Activated naive CD4-positive, alpha-beta T cell treated with Interleukin-2 at 50 U/mL for 16 hours (primary cell): ENCODE measurements at regions not wholly inside any gene's neighbourhood (a gene's known extent, or its start where the extent isn't known, plus 50 kb on each side); places are given as distances from the start of the nearest gene placed in this dataset.
A peak's percentile ranks its signal among the peaks of the same experiment; 100 is the strongest.
"Not testable (repeated sequence)": the region's sequence is repeated elsewhere in the genome, so short reads cannot be mapped to it uniquely, and the experiment has no call there.

ENCODE experiments used
- DNase-seq: peaks from one replicate; pipeline ENCODE4 v3.0.0-alpha.2; 2020

GRCh38 chr3:101950985-101951733, 101.8 kb downstream of the NFKBIZ start:
- no peak for DNase-seq

GRCh38 chr3:101954361-101954760, 105.0 kb downstream of the NFKBIZ start:
- DNase-seq: no peak

- DNase-seq: no peak
Observed at GRCh38 chr3:101954936-101955335, 105.6 kb downstream of the NFKBIZ start.

DNA sequence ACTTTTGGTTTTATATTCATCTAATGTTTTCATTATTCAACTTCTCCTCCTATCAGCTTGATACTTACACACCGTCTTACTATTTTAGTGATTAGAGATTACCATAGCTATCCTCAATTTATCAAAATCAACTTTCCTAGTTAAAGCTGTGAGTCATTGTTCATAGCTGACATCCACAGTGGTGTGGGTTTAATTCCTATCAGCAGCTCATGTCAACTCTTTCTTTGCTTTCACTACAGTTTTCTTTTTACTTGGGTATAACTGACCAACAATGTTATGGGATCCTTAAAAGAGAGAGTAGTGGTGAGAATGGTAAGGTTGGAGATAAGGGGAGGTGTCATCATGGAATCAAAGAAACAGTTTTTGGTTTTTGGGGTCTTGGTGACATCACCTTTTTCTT, 112.7 kb downstream of the NFKBIZ start:
- no peak for DNase-seq

GRCh38 chr3:101963902-101964362, 114.6 kb downstream of the NFKBIZ start:
- DNase-seq: peak; percentile 27

- no peak for DNase-seq
Observed at GRCh38 chr3:101964861-101965260, 115.5 kb downstream of the NFKBIZ start.

DNA sequence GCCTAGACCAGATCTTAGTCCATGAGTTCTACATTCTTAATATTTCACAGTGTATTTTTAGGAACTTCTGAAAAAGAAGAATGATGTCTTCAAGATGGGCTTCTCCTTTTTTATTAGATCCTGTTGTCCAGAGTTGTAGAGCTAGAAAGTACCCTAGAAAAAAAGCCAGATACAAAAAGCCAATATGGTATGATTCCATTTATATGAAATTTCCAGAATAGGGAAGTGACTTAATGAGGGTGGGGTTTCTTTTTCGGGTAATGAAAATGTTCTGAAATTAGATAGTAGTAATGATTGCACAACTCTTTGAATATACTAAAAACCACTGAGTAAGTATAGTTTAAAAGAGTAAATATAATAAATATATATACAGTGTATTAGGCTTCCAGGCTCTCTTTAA, 116.9 kb downstream of the NFKBIZ start:
- DNase-seq: no peak

DNA sequence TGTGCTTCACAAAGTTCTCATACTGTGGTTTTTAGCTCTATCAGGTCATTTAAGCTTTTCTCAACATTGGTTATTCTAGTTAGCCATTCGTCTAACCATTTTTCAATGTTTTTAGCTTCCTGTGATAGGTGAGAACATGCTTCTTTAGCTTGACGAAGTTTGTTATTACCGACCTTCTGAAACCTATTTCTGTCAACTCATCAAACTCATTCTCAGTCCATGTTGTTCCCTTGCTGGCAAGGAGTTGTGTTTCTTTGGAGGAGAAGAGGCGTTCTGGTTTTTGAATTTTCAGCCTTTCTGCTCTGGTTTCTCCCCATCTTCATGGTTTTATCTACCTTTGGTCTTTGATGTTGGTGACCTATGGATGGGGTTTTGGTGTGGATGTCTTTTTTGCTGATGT, 120.9 kb downstream of the NFKBIZ start:
- no peak for DNase-seq

DNA sequence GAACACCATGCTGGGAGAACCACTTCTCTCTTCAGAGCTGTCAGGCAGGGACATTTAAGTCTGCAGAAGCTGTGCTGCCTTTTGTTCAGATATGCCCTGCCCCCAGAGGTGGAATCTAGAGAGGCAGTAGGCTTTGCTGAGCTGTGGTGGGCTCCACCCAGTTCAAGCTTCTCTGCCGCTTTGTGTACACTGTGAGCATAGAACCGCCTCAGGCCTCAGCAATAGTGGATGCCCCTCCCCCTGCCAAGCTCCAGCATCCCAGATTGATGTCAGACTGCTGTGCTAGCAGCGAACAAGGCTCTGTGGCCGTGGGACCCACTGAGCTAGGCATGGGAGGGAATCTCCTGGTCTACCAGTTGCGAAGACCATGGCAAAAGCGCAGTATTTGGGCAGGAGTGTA, 121.6 kb downstream of the NFKBIZ start:
- no peak for DNase-seq

GRCh38 chr3:101972430-101973162, 123.3 kb downstream of the NFKBIZ start:
- no peak for DNase-seq

DNA sequence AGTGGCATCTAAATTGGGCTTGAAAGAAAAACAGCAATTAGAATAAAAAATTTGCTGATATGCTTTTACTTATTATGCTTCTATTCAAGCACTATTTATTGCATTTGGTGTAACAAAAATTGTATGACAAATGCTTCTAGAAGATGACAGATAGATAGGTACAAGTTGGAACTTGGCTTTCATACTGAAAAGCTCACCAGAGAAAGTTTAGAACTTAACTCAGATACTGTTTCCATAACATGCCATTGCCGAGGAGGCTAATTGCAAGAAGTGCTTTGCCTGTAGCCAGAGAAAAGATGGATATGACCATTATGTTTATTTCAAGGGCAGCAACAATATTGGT, 123.8 kb downstream of the NFKBIZ start:
- no peak for DNase-seq

- DNase-seq: not testable (repeated sequence)
Observed at GRCh38 chr3:101975415-101975814, 126.1 kb downstream of the NFKBIZ start.

DNA sequence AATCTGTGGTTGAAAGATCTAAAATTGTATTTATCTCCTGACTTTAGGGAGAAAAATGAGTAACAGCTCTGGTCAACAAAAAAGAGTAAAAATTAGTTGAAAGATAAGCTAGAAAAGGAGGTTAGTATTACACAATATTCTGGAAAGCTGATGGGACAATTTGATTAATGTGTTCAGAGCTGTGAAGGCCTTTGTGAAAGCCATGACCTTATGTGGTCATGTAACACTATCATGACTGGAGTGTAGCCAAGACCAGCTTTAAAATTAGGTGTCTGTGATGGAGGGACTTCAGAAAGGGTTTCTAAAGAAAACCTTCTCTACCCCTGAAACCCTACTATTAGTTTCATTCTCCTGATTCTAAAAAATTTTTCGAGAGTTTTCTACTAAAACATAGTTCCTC, 127.2 kb downstream of the NFKBIZ start:
- DNase-seq: no peak

DNA sequence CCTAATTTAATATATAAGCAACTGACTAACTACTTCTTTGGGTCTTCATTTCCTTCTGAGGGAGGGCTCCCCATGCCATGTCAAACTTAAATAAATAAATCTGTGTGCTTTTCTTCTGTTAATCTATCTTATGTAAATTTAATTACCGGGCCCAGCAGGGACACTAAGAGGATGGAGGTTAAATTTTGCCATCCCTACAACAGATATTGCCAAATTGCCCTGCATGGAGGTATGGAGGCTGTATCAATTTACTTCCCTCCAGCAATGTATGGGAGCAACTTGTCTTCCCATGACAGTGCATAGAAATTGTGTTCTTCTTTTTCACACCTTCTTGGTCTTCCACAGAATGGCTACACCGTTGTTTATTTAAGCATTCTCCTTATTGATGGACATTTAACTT, 129.0 kb downstream of the NFKBIZ start:
- DNase-seq: no peak

GRCh38 chr3:101979033-101979432, 129.7 kb downstream of the NFKBIZ start:
- DNase-seq: no peak

DNA sequence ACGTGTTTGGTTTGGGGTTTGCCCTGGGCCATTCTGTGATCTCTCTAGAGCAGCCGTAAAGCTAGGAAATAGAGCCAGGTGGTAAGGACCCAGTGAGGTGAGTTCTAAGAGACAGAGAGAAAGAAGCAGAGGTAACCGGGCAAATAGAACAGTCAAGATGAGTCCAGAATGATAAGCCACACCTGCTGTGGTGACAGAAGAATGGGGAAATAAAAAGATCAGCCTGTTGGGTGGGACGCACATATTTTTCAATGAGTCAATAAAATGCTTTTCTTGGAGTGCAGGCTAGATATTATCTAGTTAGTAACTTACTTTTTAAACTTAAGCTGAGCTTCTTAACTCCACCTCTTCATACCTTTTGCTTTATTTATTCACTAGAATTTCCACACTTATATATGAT, 135.0 kb downstream of the NFKBIZ start:
- DNase-seq: no peak

- peak; percentile 3 for DNase-seq
Observed at GRCh38 chr3:101988596-101988995, 139.3 kb downstream of the NFKBIZ start.

GRCh38 chr3:101989578-101990200, 140.4 kb downstream of the NFKBIZ start:
- DNase-seq: no peak

DNA sequence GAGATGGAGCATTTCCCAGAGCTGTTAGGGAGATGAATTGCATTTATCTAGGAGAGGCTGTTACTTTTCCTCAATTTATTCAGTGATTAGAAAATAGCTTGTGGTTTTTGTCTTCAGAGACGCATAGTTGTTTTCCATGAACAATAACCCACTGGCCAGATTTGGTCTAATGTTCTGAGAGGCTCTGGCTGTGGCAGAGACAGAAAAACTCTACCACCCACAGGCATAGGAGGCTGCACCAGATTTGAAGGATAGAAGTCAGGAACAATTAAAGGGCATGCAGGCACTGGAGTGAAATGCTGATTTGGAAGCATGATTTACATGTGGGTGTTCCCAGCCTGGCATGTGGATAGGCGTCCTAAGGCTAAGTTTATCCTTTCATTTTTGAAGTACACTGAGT, 143.5 kb downstream of the NFKBIZ start:
- no peak for DNase-seq

DNA sequence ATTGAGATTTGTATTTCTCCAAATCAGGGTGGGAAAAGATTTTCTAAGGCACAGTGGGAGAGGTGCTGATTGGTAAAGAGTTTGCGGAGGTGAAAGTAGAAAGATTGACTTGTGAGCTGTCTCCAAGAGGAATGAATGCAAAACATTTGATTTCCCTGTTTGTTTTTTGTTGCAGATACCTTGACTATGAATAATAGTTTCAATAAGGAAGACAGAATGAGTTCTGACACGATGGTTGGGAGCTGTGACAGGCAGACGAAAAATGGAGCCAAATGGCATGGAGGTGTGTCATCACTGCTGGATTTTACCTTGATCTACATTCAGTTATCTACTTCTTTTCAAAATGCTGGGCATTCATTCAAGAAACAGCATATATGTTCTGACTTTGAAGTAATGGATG, 145.1 kb downstream of the NFKBIZ start:
- no peak for DNase-seq

GRCh38 chr3:101995371-101996046, 146.2 kb downstream of the NFKBIZ start:
- DNase-seq: no peak

- no peak for DNase-seq
Observed at GRCh38 chr3:101996832-101997231, 147.5 kb downstream of the NFKBIZ start.

GRCh38 chr3:101998256-101998926, 149.1 kb downstream of the NFKBIZ start:
- DNase-seq: no peak
